Retinal pigment epithelial cell (primary cell): ENCODE measurements at regions not wholly inside any gene's neighbourhood (a gene's known extent, or its start where the extent isn't known, plus 50 kb on each side); places are given as distances from the start of the nearest gene placed in this dataset.

ENCODE experiments used
- DNase-seq: peaks from one replicate; pipeline ENCODE4 v3.0.0-alpha.2; 2010; ENCODE audit warnings: low read depth
- H3K4me3 ChIP-seq: 2 replicates; pipeline ENCODE4 v1.5.1; 2011; ENCODE audit warnings: mild to moderate bottlenecking, low read length, control low read depth, moderate library complexity
- CTCF ChIP-seq: conservative IDR thresholded peaks from 2 replicates; pipeline ENCODE4 v1.5.1; 2011; ENCODE audit warnings: low read depth, low read length, control low read depth, inconsistent platforms

GRCh38 chr11:33941637-33942160 lies 49.8 kb upstream of the LMO2 start:
- no peak overlapping the region for H3K4me3 ChIP-seq
- no peak for DNase-seq
- TF ChIP-seq CTCF = no peak
